ENCODE measurements at regions not wholly inside any gene's neighbourhood (a gene's known extent, or its start where the extent isn't known, plus 50 kb on each side); places are given as distances from the start of the nearest gene placed in this dataset.

GRCh38 chr6:108795122-108795521 is 53.1 kb upstream of the ARMC2 start:
- no peak for TF ChIP-seq CTCF (conservative IDR thresholded peaks at IDR 0.05; ENCODE audit: low read depth in 2 of 2)
- TF ChIP-seq EZH2phosphoT487 (IDR thresholded peaks at IDR 0.05; ENCODE audit: unreplicated experiment), result no peak
- TF ChIP-seq ZNF114 (CRISPR knock-in tag; IDR thresholded peaks at IDR 0.05), result no peak
- TF ChIP-seq POLR2AphosphoS5 (IDR thresholded peaks at IDR 0.05; ENCODE audit: low read depth), result no peak

Measured in GM23338 (cell line).